ENCODE measurements at regions not wholly inside any gene's neighbourhood (a gene's known extent, or its start where the extent isn't known, plus 50 kb on each side); places are given as distances from the start of the nearest gene placed in this dataset.

- H3K79me2 ChIP-seq (ENCODE audit: low read depth), result no peaks in the 10 kb centered on the region
- H3K4me3 ChIP-seq, result no peak overlapping the region
- no peaks in the 10 kb centered on the region for H3F3A ChIP-seq (ENCODE audit: insufficient read depth, low read depth)
- TF ChIP-seq EZH2 (IDR thresholded peaks at IDR 0.05; ENCODE audit: low read depth), result no peak
- TF ChIP-seq CTCF (conservative IDR thresholded peaks at IDR 0.05), result no peak
- no TSS peak for BruUV-seq (replicated peaks)
- no peak overlapping the region for H3K4me2 ChIP-seq
- H3K9me2 ChIP-seq (ENCODE audit: insufficient read depth), result no peaks in the 10 kb centered on the region
- no peaks in the 10 kb centered on the region for H4K20me1 ChIP-seq (ENCODE audit: insufficient read depth)
- no peak overlapping the region for H2AFZ ChIP-seq
- H3K27ac ChIP-seq, result no peak overlapping the region
- no peaks in the 10 kb centered on the region for H3K36me3 ChIP-seq (ENCODE audit: low read depth)
- H3K9me3 ChIP-seq (ENCODE audit: insufficient read depth, low read depth), result no peaks in the 10 kb centered on the region
- no peaks in the 10 kb centered on the region for H3K27me3 ChIP-seq (ENCODE audit: insufficient read depth, low read depth)
- intact Hi-C loops (cut with micrococcal nuclease; ENCODE audit: unreplicated experiment), result no loop called here
- ChIA-PET CTCF (no interaction called here), POLR2A (ENCODE audit: unreplicated experiment) (no interaction called here)
- H3K4me1 ChIP-seq (replicated peaks; ENCODE audit: insufficient read depth), result no peaks in the 10 kb centered on the region
- DNase-seq, result no peak
Measured at GRCh38 chr2:217304582-217304981, 444.7 kb upstream of the TNP1 start.

GRCh38 chr2:217302856-217303255 lies 443.0 kb upstream of the TNP1 start:
- Histone ChIP-seq H4K20me1 (ENCODE audit: insufficient read depth) (no peaks in the 10 kb centered on the region), H3K9me2 (ENCODE audit: insufficient read depth) (no peaks in the 10 kb centered on the region), H3K27me3 (ENCODE audit: insufficient read depth, low read depth) (no peaks in the 10 kb centered on the region), H3K9me3 (ENCODE audit: insufficient read depth, low read depth) (no peaks in the 10 kb centered on the region; the same call in 1 of the 2 replicates), H3K4me1 (replicated peaks; ENCODE audit: insufficient read depth) (no peaks in the 10 kb centered on the region), H3F3A (ENCODE audit: insufficient read depth, low read depth) (no peaks in the 10 kb centered on the region), H3K36me3 (ENCODE audit: low read depth) (no peaks in the 10 kb centered on the region), H3K4me3 (no peak overlapping the region), H3K79me2 (ENCODE audit: low read depth) (no peaks in the 10 kb centered on the region), H3K4me2 (no peak overlapping the region), H3K27ac (no peak overlapping the region), H2AFZ (no peak overlapping the region)
- CTCF ChIA-PET, result no interaction called here
- TF ChIP-seq EZH2 (IDR thresholded peaks at IDR 0.05; ENCODE audit: low read depth) (no peak), CTCF (conservative IDR thresholded peaks at IDR 0.05) (no peak)
- POLR2A ChIA-PET (ENCODE audit: unreplicated experiment), result interaction anchor here (0.5 kb wide), 1 partner anchor 72 kb away, joined by 4 read pairs; no protein-coding TSS in a partner anchor
- BruUV-seq (replicated peaks), result no TSS peak
- intact Hi-C loops (cut with micrococcal nuclease; ENCODE audit: unreplicated experiment), result no loop called here
- DNase-seq, result no peak

- Histone ChIP-seq H3F3A (ENCODE audit: insufficient read depth, low read depth) (no peaks in the 10 kb centered on the region), H3K9me3 (ENCODE audit: insufficient read depth, low read depth) (peaks cover 12% of the 10 kb centered on the region), H3K4me1 (replicated peaks; ENCODE audit: insufficient read depth) (no peaks in the 10 kb centered on the region), H3K27ac (no peak overlapping the region), H3K4me2 (no peak overlapping the region), H3K36me3 (ENCODE audit: low read depth) (no peaks in the 10 kb centered on the region), H4K20me1 (ENCODE audit: insufficient read depth) (no peaks in the 10 kb centered on the region), H2AFZ (no peak overlapping the region), H3K79me2 (ENCODE audit: low read depth) (no peaks in the 10 kb centered on the region), H3K27me3 (ENCODE audit: insufficient read depth, low read depth) (no peaks in the 10 kb centered on the region), H3K9me2 (ENCODE audit: insufficient read depth) (no peaks in the 10 kb centered on the region), H3K4me3 (no peak overlapping the region)
- ChIA-PET POLR2A (ENCODE audit: unreplicated experiment) (no interaction called here), CTCF (no interaction called here)
- TF ChIP-seq CTCF (conservative IDR thresholded peaks at IDR 0.05), result no peak
- TF ChIP-seq EZH2 (IDR thresholded peaks at IDR 0.05; ENCODE audit: low read depth), result no peak
- no TSS peak for BruUV-seq (replicated peaks)
- intact Hi-C loops (cut with micrococcal nuclease; ENCODE audit: unreplicated experiment), result no loop called here
- no peak for DNase-seq
Measured at GRCh38 chr2:217301142-217301925, 441.5 kb upstream of the TNP1 start.

All from PC-9 (cell line).